ENCODE measurements at regions not wholly inside any gene's neighbourhood (a gene's known extent, or its start where the extent isn't known, plus 50 kb on each side); places are given as distances from the start of the nearest gene placed in this dataset.
"Not testable (repeated sequence)": the region's sequence is repeated elsewhere in the genome, so short reads cannot be mapped to it uniquely, and the experiment has no call there.

GRCh38 chr7:86407291-86407690, 236.4 kb upstream of the GRM3 start:
- H3K4me1 ChIP-seq, result no peaks in the 10 kb centered on the region
- no peaks in the 10 kb centered on the region for H3K27me3 ChIP-seq
- no peak for DNase-seq
- TF ChIP-seq POLR2A (IDR thresholded peaks at IDR 0.05) (no peak), CTCF (IDR thresholded peaks at IDR 0.05) (no peak)
- no peaks in the 10 kb centered on the region for H3K9me3 ChIP-seq
- no peaks in the 10 kb centered on the region for H3K36me3 ChIP-seq (ENCODE audit: low read depth, missing control alignments)
- 86 to 87% methylated on average over 7 of the region's 7 CpGs for WGBS, 2 donors
- intact Hi-C loops (cut with DNase I; ENCODE audit: low total_unique reads), result no loop called here
- H3K4me3 ChIP-seq, result no peak overlapping the region
- H3K27ac ChIP-seq, result no peak overlapping the region

- intact Hi-C loops (cut with DNase I; ENCODE audit: low total_unique reads), result no loop called here
- Histone ChIP-seq H3K4me1 (no peaks in the 10 kb centered on the region), H3K27ac (no peak overlapping the region), H3K36me3 (ENCODE audit: low read depth, missing control alignments) (no peaks in the 10 kb centered on the region), H3K4me3 (no peak overlapping the region), H3K27me3 (no peaks in the 10 kb centered on the region), H3K9me3 (no peaks in the 10 kb centered on the region)
- WGBS, 2 donors, result 82 to 83% methylated on average over 6 of the region's 6 CpGs
- DNase-seq, result no peak
- no peak for TF ChIP-seq CTCF (IDR thresholded peaks at IDR 0.05)
- TF ChIP-seq POLR2A (IDR thresholded peaks at IDR 0.05), result no peak
Measured at GRCh38 chr7:86391813-86392212, 251.9 kb upstream of the GRM3 start.

DNA sequence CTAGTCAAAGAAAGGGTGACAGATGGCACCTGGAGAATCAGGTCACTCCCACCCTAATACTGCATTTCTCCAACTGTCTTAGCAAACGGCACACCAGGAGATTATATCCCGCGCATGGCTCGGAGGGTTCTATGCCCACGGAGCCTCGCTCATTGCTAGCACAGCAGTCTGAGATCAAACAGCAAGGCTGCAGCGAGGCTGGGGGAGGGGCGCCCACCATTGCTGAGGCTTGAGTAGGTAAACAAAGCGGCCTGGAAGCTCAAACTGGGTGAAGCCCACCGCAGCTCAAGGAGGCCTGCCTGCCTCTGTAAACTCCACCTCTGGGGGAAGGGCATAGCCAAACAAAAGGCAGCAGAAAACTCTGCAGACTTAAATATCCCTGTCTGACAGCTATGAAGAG, 268.1 kb upstream of the GRM3 start:
- intact Hi-C loops (cut with DNase I; ENCODE audit: low total_unique reads); H3K27me3 ChIP-seq; H3K9me3 ChIP-seq; H3K27ac ChIP-seq; H3K4me3 ChIP-seq; H3K4me1 ChIP-seq; DNase-seq; H3K36me3 ChIP-seq (ENCODE audit: low read depth, missing control alignments): not testable (repeated sequence)
- 91 to 97% methylated on average over 6 to 10 of the region's 10 CpGs for WGBS, 2 donors

- no peak overlapping the region for H3K27ac ChIP-seq
- 79 to 82% methylated on average over 3 of the region's 3 CpGs for WGBS, 2 donors
- DNase-seq, result no peak
- no peaks in the 10 kb centered on the region for H3K9me3 ChIP-seq
- intact Hi-C loops (cut with DNase I; ENCODE audit: low total_unique reads), result no loop called here
- no peak overlapping the region for H3K4me3 ChIP-seq
- no peaks in the 10 kb centered on the region for H3K27me3 ChIP-seq
- H3K36me3 ChIP-seq (ENCODE audit: low read depth, missing control alignments), result no peaks in the 10 kb centered on the region
- H3K4me1 ChIP-seq, result no peaks in the 10 kb centered on the region
- no peak for TF ChIP-seq CTCF (IDR thresholded peaks at IDR 0.05)
- no peak for TF ChIP-seq POLR2A (IDR thresholded peaks at IDR 0.05)
Measured at GRCh38 chr7:86372262-86372661, 271.4 kb upstream of the GRM3 start.

- intact Hi-C loops (cut with DNase I; ENCODE audit: low total_unique reads), result no loop called here
- no peak for DNase-seq
- Histone ChIP-seq H3K27ac (no peak overlapping the region), H3K9me3 (no peaks in the 10 kb centered on the region), H3K27me3 (no peaks in the 10 kb centered on the region), H3K4me3 (no peak overlapping the region), H3K36me3 (ENCODE audit: low read depth, missing control alignments) (no peaks in the 10 kb centered on the region), H3K4me1 (no peaks in the 10 kb centered on the region)
- TF ChIP-seq CTCF (IDR thresholded peaks at IDR 0.05) (no peak), POLR2A (IDR thresholded peaks at IDR 0.05) (no peak)
Measured at GRCh38 chr7:86366946-86367345, 276.8 kb upstream of the GRM3 start.

DNA sequence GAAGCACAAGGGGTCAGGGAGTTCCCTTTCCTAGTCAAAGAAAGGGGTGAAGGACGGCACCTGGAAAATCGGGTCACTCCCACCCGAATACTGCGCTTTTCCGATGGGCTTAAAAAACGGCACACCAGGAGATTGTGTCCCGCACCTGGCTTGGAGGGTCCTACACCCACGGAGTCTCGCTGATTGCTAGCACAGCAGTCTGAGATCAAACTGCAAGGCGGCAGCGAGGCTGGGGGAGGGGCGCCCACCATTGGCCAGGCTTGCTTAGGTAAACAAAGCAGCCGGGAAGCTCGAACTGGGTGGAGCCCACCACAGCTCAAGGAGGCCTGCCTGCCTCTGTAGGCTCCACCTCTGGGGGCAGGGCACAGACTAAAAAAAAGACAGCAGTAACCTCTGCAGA, 303.3 kb upstream of the GRM3 start:
- H3K36me3 ChIP-seq (ENCODE audit: low read depth, missing control alignments); H3K4me1 ChIP-seq; H3K27me3 ChIP-seq; DNase-seq; H3K4me3 ChIP-seq; H3K9me3 ChIP-seq; H3K27ac ChIP-seq; intact Hi-C loops (cut with DNase I; ENCODE audit: low total_unique reads): not testable (repeated sequence)
- 79 to 85% methylated on average over 13 to 14 of the region's 14 CpGs for WGBS, 2 donors
